HUES48 (cell line): ENCODE measurements at regions not wholly inside any gene's neighbourhood (a gene's known extent, or its start where the extent isn't known, plus 50 kb on each side); places are given as distances from the start of the nearest gene placed in this dataset.

Source experiments
- H3K27ac ChIP-seq: one replicate; pipeline ENCODE4 v1.7.0; 2013; ENCODE audit warnings: low read depth, low read length, inconsistent platforms
- H3K27me3 ChIP-seq: 2 replicates; pipeline ENCODE4 v1.6.1; 2013; ENCODE audit warnings: mild to moderate bottlenecking, low read length; ENCODE audit not compliant: control insufficient read depth, insufficient read depth
- H3K36me3 ChIP-seq: 2 replicates; pipeline ENCODE4 v1.6.1; 2013; ENCODE audit warnings: low read length; ENCODE audit not compliant: control insufficient read depth, insufficient read depth
- H3K4me1 ChIP-seq: 2 replicates; pipeline ENCODE4 v1.6.1; 2013; ENCODE audit warnings: mild to moderate bottlenecking, low read length; ENCODE audit not compliant: control insufficient read depth, insufficient read depth
- H3K4me3 ChIP-seq: 2 replicates; pipeline ENCODE4 v1.5.1; 2013; ENCODE audit warnings: mild to moderate bottlenecking, low read depth, low read length
- H3K9ac ChIP-seq: 2 replicates; pipeline ENCODE4 v1.6.1; 2013; ENCODE audit warnings: mild to moderate bottlenecking, low read depth, low read length, moderate library complexity
- H3K9me3 ChIP-seq: 2 replicates; pipeline ENCODE4 v1.6.1; 2013; ENCODE audit warnings: low read length; ENCODE audit not compliant: control insufficient read depth, insufficient read depth

- no peak overlapping the region for H3K4me3 ChIP-seq
- H3K9ac ChIP-seq: no peak overlapping the region
- H3K4me1 ChIP-seq: no peaks in the 10 kb centered on the region
- no peaks in the 10 kb centered on the region for H3K9me3 ChIP-seq
- no peak overlapping the region for H3K27ac ChIP-seq
- H3K27me3 ChIP-seq: no peaks in the 10 kb centered on the region
- H3K36me3 ChIP-seq: no peaks in the 10 kb centered on the region
These were observed 181.0 kb upstream of the RSPO3 start for GRCh38 chr6:126937426-126937825.

- H3K27me3 ChIP-seq: no peaks in the 10 kb centered on the region
- H3K9me3 ChIP-seq: no peaks in the 10 kb centered on the region
- H3K27ac ChIP-seq: no peak overlapping the region
- no peaks in the 10 kb centered on the region for H3K36me3 ChIP-seq
- H3K9ac ChIP-seq: no peak overlapping the region
- H3K4me1 ChIP-seq: no peaks in the 10 kb centered on the region
- no peak overlapping the region for H3K4me3 ChIP-seq
These were observed 178.7 kb upstream of the RSPO3 start for GRCh38 chr6:126939784-126940183.

GRCh38 chr6:126941751-126942150 lies 176.7 kb upstream of the RSPO3 start:
- H3K9ac ChIP-seq: no peak overlapping the region
- H3K27ac ChIP-seq: no peak overlapping the region
- H3K36me3 ChIP-seq: no peaks in the 10 kb centered on the region
- no peaks in the 10 kb centered on the region for H3K27me3 ChIP-seq
- no peak overlapping the region for H3K4me3 ChIP-seq
- no peaks in the 10 kb centered on the region for H3K4me1 ChIP-seq
- no peaks in the 10 kb centered on the region for H3K9me3 ChIP-seq

GRCh38 chr6:126944512-126944911 lies 174.0 kb upstream of the RSPO3 start:
- Histone ChIP-seq H3K36me3 (no peaks in the 10 kb centered on the region), H3K4me3 (no peak overlapping the region), H3K27ac (no peak overlapping the region), H3K27me3 (no peaks in the 10 kb centered on the region), H3K9ac (no peak overlapping the region), H3K9me3 (no peaks in the 10 kb centered on the region), H3K4me1 (no peaks in the 10 kb centered on the region)

DNA sequence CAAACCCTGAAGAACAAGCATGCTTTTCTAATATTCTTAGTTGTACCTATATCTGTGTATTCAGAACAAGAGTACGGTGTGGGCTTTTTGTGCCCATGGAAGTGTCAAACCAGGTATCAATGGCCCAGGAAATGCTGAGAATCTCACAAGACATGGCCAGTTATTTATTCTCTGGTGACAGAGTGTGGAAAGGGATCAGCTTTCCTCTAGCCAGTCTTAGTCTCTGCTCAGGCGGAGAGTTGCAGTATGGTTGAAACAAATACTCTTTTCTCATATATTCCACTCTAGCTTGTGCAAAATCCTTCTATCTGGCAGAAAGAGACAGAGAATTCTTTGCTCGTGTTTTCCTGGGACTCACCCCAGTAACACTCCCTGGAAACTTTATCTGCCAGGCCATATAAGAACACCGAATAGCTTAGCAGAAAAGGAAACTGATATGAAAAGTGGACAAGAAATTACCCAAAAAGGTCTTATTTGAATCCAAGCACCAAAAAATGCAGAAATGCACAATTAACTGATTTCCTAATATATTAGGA lies 173.3 kb upstream of the RSPO3 start:
- Histone ChIP-seq H3K27ac (no peak overlapping the region), H3K4me1 (no peaks in the 10 kb centered on the region), H3K9ac (no peak overlapping the region), H3K27me3 (no peaks in the 10 kb centered on the region), H3K36me3 (no peaks in the 10 kb centered on the region), H3K4me3 (no peak overlapping the region), H3K9me3 (no peaks in the 10 kb centered on the region)

- Histone ChIP-seq H3K36me3 (no peaks in the 10 kb centered on the region), H3K9ac (no peak overlapping the region), H3K27ac (no peak overlapping the region), H3K4me3 (no peak overlapping the region), H3K9me3 (no peaks in the 10 kb centered on the region), H3K4me1 (no peaks in the 10 kb centered on the region), H3K27me3 (no peaks in the 10 kb centered on the region)
These were observed 172.6 kb upstream of the RSPO3 start for GRCh38 chr6:126945812-126946360.

DNA sequence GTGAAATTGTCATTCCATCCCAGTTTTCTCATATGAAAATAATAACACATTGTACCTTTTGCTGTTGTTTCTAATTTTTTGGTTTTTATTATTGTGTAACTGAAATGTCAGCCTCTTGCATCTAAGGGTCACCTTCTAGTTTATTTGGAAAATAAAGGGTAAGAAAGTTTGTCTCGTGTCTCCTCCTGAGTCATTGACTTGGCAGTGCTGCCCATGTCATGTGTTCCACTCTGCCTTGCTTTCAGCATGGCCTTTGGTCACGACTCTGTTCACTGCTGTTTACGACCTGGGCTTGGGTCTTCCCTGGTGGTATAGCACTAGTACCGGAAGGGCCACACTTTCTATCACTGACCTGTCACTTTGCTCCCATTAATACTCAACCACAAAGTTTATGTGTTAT lies 171.4 kb upstream of the RSPO3 start:
- no peaks in the 10 kb centered on the region for H3K36me3 ChIP-seq
- no peak overlapping the region for H3K9ac ChIP-seq
- no peak overlapping the region for H3K4me3 ChIP-seq
- H3K9me3 ChIP-seq: no peaks in the 10 kb centered on the region
- H3K4me1 ChIP-seq: no peaks in the 10 kb centered on the region
- no peaks in the 10 kb centered on the region for H3K27me3 ChIP-seq
- H3K27ac ChIP-seq: no peak overlapping the region

GRCh38 chr6:126949786-126950185 lies 168.7 kb upstream of the RSPO3 start:
- H3K27ac ChIP-seq: no peak overlapping the region
- H3K4me3 ChIP-seq: no peak overlapping the region
- H3K36me3 ChIP-seq: no peaks in the 10 kb centered on the region
- H3K4me1 ChIP-seq: no peaks in the 10 kb centered on the region
- no peak overlapping the region for H3K9ac ChIP-seq
- no peaks in the 10 kb centered on the region for H3K27me3 ChIP-seq
- H3K9me3 ChIP-seq: no peaks in the 10 kb centered on the region

- H3K36me3 ChIP-seq: no peaks in the 10 kb centered on the region
- H3K27me3 ChIP-seq: no peaks in the 10 kb centered on the region
- H3K9ac ChIP-seq: no peak overlapping the region
- H3K9me3 ChIP-seq: no peaks in the 10 kb centered on the region
- H3K4me3 ChIP-seq: no peak overlapping the region
- no peaks in the 10 kb centered on the region for H3K4me1 ChIP-seq
- no peak overlapping the region for H3K27ac ChIP-seq
These were observed 162.8 kb upstream of the RSPO3 start for GRCh38 chr6:126955621-126956020.

DNA sequence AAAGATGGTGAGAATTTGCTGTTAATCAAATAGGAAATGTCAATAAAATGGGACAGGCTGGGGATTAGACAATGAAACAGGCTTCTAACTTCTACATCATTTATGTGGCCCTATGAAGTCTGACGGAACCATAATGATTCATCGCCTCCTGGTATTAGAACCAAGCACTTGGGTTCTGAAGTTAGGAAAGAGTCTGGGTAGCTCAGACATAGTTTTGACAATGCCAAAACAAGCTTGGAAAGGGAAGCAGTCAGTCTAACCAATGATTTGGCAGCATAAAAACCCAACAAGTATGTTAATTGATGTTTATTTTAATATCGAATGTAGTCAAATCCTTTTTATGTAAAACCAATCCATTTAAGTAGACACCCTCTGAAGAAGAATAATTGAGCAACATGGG lies 160.8 kb upstream of the RSPO3 start:
- no peaks in the 10 kb centered on the region for H3K27me3 ChIP-seq
- no peaks in the 10 kb centered on the region for H3K9me3 ChIP-seq
- H3K4me3 ChIP-seq: no peak overlapping the region
- no peak overlapping the region for H3K9ac ChIP-seq
- H3K4me1 ChIP-seq: no peaks in the 10 kb centered on the region
- no peak overlapping the region for H3K27ac ChIP-seq
- H3K36me3 ChIP-seq: no peaks in the 10 kb centered on the region

GRCh38 chr6:126959765-126960164 lies 158.7 kb upstream of the RSPO3 start:
- H3K9ac ChIP-seq: no peak overlapping the region

More at GRCh38 chr6:126959765-126960164, 158.7 kb upstream of the RSPO3 start:
- Histone ChIP-seq H3K4me1 (peaks cover 9% of the 10 kb centered on the region), H3K27ac (no peak overlapping the region), H3K9me3 (no peaks in the 10 kb centered on the region), H3K4me3 (no peak overlapping the region), H3K27me3 (no peaks in the 10 kb centered on the region), H3K36me3 (no peaks in the 10 kb centered on the region)
